ENCODE measurements at regions not wholly inside any gene's neighbourhood (a gene's known extent, or its start where the extent isn't known, plus 50 kb on each side); places are given as distances from the start of the nearest gene placed in this dataset.

- H3K4me1 ChIP-seq (ENCODE audit: control insufficient read depth, insufficient read depth, low read length), result no peaks in the 10 kb centered on the region
- no peaks in the 10 kb centered on the region for H3K9me3 ChIP-seq (ENCODE audit: control insufficient read depth, insufficient read depth, low read depth, low read length)
- ChIA-PET CTCF (no interaction called here), POLR2A (no interaction called here)
- H3K4me3 ChIP-seq (ENCODE audit: low read depth, low read length), result no peak overlapping the region
- H3K36me3 ChIP-seq (ENCODE audit: control insufficient read depth in 2 of 2, insufficient read depth in 1 of 2, low read length in 2 of 2), result no peaks in the 10 kb centered on the region
- no peak for TF ChIP-seq ZNF292 (tag by site-specific recombination; IDR thresholded peaks at IDR 0.05; ENCODE audit: borderline replicate concordance, low read depth)
- no peak for TF ChIP-seq ZXDB (tag by site-specific recombination; IDR thresholded peaks at IDR 0.05)
- no peak for TF ChIP-seq ZNF169 (tag by site-specific recombination; IDR thresholded peaks at IDR 0.05)
- no peak overlapping the region for H3K27ac ChIP-seq (ENCODE audit: extremely low read depth, low read depth, low read length)
These were observed 54.6 kb upstream of the TWIST2 start for GRCh38 chr2:238793306-238793705.

- CTCF ChIA-PET, result no interaction called here
- POLR2A ChIA-PET, result no interaction called here
- Histone ChIP-seq H3K4me1 (ENCODE audit: control insufficient read depth, insufficient read depth, low read length) (no peaks in the 10 kb centered on the region), H3K27ac (ENCODE audit: extremely low read depth, low read depth, low read length) (no peak overlapping the region), H3K9me3 (ENCODE audit: control insufficient read depth, insufficient read depth, low read depth, low read length) (no peaks in the 10 kb centered on the region), H3K4me3 (ENCODE audit: low read depth, low read length) (no peak overlapping the region), H3K36me3 (ENCODE audit: control insufficient read depth in 2 of 2, insufficient read depth in 1 of 2, low read length in 2 of 2) (no peaks in the 10 kb centered on the region)
- TF ChIP-seq ZBTB7A (tag by site-specific recombination; IDR thresholded peaks at IDR 0.05; ENCODE audit: low read depth), result no peak
These were observed 54.0 kb upstream of the TWIST2 start for GRCh38 chr2:238793801-238794449.

GRCh38 chr2:238796223-238796885, 51.5 kb upstream of the TWIST2 start:
- Histone ChIP-seq H3K36me3 (ENCODE audit: control insufficient read depth in 2 of 2, insufficient read depth in 1 of 2, low read length in 2 of 2) (no peaks in the 10 kb centered on the region), H3K4me1 (ENCODE audit: control insufficient read depth, insufficient read depth, low read length) (no peaks in the 10 kb centered on the region), H3K9me3 (ENCODE audit: control insufficient read depth, insufficient read depth, low read depth, low read length) (no peaks in the 10 kb centered on the region), H3K4me3 (ENCODE audit: low read depth, low read length) (no peak overlapping the region), H3K27ac (ENCODE audit: extremely low read depth, low read depth, low read length) (no peak overlapping the region)
- TF ChIP-seq ZNF341 (tag by site-specific recombination; IDR thresholded peaks at IDR 0.05; ENCODE audit: low read depth) (no peak), KLF16 (tag by site-specific recombination; IDR thresholded peaks at IDR 0.05) (no peak), SCRT2 (tag by site-specific recombination; IDR thresholded peaks at IDR 0.05) (no peak), RBAK (tag by site-specific recombination; IDR thresholded peaks at IDR 0.05) (no peak)
- POLR2A ChIA-PET, result no interaction called here
- CTCF ChIA-PET, result interaction anchor here (0.6 to 1.2 kb wide), 2 partner anchors 11 to 283 kb away, joined by 3 to 9 read pairs; no protein-coding TSS in a partner anchor

GRCh38 chr2:238797537-238797936, 50.3 kb upstream of the TWIST2 start:
- POLR2A ChIA-PET, result no interaction called here
- Histone ChIP-seq H3K4me1 (ENCODE audit: control insufficient read depth, insufficient read depth, low read length) (no peaks in the 10 kb centered on the region), H3K9me3 (ENCODE audit: control insufficient read depth, insufficient read depth, low read depth, low read length) (no peaks in the 10 kb centered on the region), H3K4me3 (ENCODE audit: low read depth, low read length) (no peak overlapping the region), H3K27ac (ENCODE audit: extremely low read depth, low read depth, low read length) (no peak overlapping the region), H3K36me3 (ENCODE audit: control insufficient read depth in 2 of 2, insufficient read depth in 1 of 2, low read length in 2 of 2) (no peaks in the 10 kb centered on the region)
- no peak for TF ChIP-seq ZBTB7A (tag by site-specific recombination; IDR thresholded peaks at IDR 0.05; ENCODE audit: low read depth)
- TF ChIP-seq ZNF626 (tag by site-specific recombination; IDR thresholded peaks at IDR 0.05), result no peak
- TF ChIP-seq ZNF140 (tag by site-specific recombination; IDR thresholded peaks at IDR 0.05), result no peak
- TF ChIP-seq ZNF292 (tag by site-specific recombination; IDR thresholded peaks at IDR 0.05; ENCODE audit: borderline replicate concordance, low read depth), result no peak
- no peak for TF ChIP-seq ZNF621 (tag by site-specific recombination; IDR thresholded peaks at IDR 0.05)
- no peak for TF ChIP-seq PRDM4 (tag by site-specific recombination; IDR thresholded peaks at IDR 0.05)
- TF ChIP-seq ZNF530 (tag by site-specific recombination; IDR thresholded peaks at IDR 0.05; ENCODE audit: low read depth), result no peak
- TF ChIP-seq OVOL3 (tag by site-specific recombination; IDR thresholded peaks at IDR 0.05), result no peak
- no peak for TF ChIP-seq KLF7 (tag by site-specific recombination; IDR thresholded peaks at IDR 0.05; ENCODE audit: borderline replicate concordance)
- TF ChIP-seq ZNF555 (tag by site-specific recombination; conservative IDR thresholded peaks at IDR 0.05), result no peak
- no peak for TF ChIP-seq KLF1 (tag by site-specific recombination; IDR thresholded peaks at IDR 0.05)
- TF ChIP-seq ZFP41 (tag by site-specific recombination; IDR thresholded peaks at IDR 0.05; ENCODE audit: borderline replicate concordance), result no peak
- no peak for TF ChIP-seq ZNF146 (tag by site-specific recombination; IDR thresholded peaks at IDR 0.05)
- TF ChIP-seq ZNF202 (tag by site-specific recombination; IDR thresholded peaks at IDR 0.05; ENCODE audit: borderline replicate concordance), result no peak
- no peak for TF ChIP-seq BCL6B (tag by site-specific recombination; IDR thresholded peaks at IDR 0.05)
- no peak for TF ChIP-seq GLIS1 (tag by site-specific recombination; IDR thresholded peaks at IDR 0.05)
- CTCF ChIA-PET, result interaction anchor here (1.2 kb wide), 1 partner anchor 12 kb away, joined by 5 read pairs; no protein-coding TSS in a partner anchor
